AG04450 (cell line): ENCODE measurements at regions not wholly inside any gene's neighbourhood (a gene's known extent, or its start where the extent isn't known, plus 50 kb on each side); places are given as distances from the start of the nearest gene placed in this dataset.

Experiments
- CTCF ChIA-PET: fragments of 300-600, 350-600 bp; formaldehyde crosslinking; extraction: SDS; loops from one replicate; lab custom pipeline; 2022; ENCODE audit warnings: antibody characterized with exemption, inconsistent platforms; lab: Charles Lee
- POLR2A ChIA-PET: fragments of 350-600 bp; formaldehyde crosslinking; extraction: SDS; loops from one replicate; lab custom pipeline; 2021; ENCODE audit warnings: antibody characterized with exemption, inconsistent platforms; lab: Yijun Ruan, JAX
- DNase-seq: peaks from one replicate; pipeline ENCODE4 v3.0.0-alpha.2; 2011; ENCODE audit warnings: low read depth, low spot score
- H3K27ac ChIP-seq: one replicate; pipeline ENCODE4 v1.5.1; 2012; ENCODE audit warnings: low read depth, low read length, control low read depth
- H3K27me3 ChIP-seq: one replicate; pipeline ENCODE4 v1.6.0; 2012; ENCODE audit warnings: low read length; ENCODE audit not compliant: control insufficient read depth, insufficient read depth
- H3K4me3 ChIP-seq: 2 replicates; pipeline ENCODE4 v1.5.1; 2011; ENCODE audit warnings: mild to moderate bottlenecking, low read depth, low read length, control low read depth
- H3K9me3 ChIP-seq: 2 replicates; pipeline ENCODE4 v1.5.1; 2012; ENCODE audit warnings: low read length; ENCODE audit not compliant: control insufficient read depth, insufficient read depth
- TF ChIP-seq, protein P1 (sequence below): IDR thresholded peaks from 2 replicates; pipeline ENCODE4 v1.5.1; 2011; ENCODE audit warnings: low read depth, low read length, control low read depth, inconsistent platforms

DNA sequence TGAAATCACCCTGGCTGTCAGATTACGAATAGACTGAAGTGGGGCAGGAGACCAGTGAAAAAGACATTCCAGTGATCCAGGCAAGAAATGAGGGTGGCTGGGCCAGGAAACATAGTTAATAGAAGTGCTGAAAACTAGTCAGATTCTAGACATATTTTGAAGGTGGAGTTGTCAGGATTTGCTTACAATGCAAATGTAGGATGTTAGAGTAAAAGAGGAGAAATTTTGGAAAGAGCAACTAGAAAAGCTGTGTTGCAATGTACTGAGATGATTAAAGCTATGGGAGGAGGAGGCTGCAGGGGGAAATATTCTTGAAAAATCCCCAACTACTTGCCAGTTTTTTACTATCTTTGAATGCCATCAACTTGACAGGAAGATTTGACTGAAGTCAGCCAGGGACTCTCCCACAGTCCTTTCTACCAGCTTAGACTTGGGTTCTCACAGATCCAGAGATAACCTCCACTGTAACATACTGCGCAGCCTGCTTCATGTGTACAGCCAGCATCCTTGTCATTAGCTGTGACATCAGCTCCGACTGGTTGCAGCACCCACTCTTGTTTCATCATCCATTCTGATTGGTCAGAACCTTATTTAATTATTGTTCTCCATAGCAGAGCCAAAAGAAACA lies 109.7 kb downstream of the TSEN15 start:
- POLR2A ChIA-PET = no interaction called here
- no peak overlapping the region for H3K27ac ChIP-seq
- CTCF ChIA-PET = no interaction called here
- TF ChIP-seq, protein P1, sequence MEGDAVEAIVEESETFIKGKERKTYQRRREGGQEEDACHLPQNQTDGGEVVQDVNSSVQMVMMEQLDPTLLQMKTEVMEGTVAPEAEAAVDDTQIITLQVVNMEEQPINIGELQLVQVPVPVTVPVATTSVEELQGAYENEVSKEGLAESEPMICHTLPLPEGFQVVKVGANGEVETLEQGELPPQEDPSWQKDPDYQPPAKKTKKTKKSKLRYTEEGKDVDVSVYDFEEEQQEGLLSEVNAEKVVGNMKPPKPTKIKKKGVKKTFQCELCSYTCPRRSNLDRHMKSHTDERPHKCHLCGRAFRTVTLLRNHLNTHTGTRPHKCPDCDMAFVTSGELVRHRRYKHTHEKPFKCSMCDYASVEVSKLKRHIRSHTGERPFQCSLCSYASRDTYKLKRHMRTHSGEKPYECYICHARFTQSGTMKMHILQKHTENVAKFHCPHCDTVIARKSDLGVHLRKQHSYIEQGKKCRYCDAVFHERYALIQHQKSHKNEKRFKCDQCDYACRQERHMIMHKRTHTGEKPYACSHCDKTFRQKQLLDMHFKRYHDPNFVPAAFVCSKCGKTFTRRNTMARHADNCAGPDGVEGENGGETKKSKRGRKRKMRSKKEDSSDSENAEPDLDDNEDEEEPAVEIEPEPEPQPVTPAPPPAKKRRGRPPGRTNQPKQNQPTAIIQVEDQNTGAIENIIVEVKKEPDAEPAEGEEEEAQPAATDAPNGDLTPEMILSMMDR = no peak
- no peak for DNase-seq
- H3K4me3 ChIP-seq = no peak overlapping the region
- H3K9me3 ChIP-seq = peaks cover 6% of the 10 kb centered on the region
- no peaks in the 10 kb centered on the region for H3K27me3 ChIP-seq

DNA sequence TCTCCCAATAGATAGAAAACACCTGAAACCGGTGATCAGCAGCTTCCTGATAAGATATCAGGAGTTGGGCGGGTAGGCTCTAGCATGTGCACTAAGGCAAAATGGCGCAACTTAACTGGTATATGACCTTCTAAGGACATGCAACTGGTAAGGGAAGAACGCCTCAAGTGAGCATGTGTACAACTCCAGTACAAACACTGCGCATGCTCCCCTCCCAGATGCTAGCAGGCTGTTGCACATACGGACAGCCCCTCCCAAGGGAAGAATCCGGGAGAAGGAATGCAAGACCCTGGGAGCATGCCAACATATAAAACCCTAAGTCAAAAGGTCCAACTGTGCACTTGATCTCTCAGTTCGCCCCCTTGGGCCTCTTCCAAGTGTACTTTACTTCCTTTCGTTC lies 110.8 kb downstream of the TSEN15 start:
- H3K27ac ChIP-seq = no peak overlapping the region
- TF ChIP-seq, protein P1 = no peak
- no peaks in the 10 kb centered on the region for H3K27me3 ChIP-seq
- no peak overlapping the region for H3K4me3 ChIP-seq
- DNase-seq = no peak
- H3K9me3 ChIP-seq = peaks cover 6% of the 10 kb centered on the region
- ChIA-PET POLR2A (no interaction called here), CTCF (no interaction called here)

DNA sequence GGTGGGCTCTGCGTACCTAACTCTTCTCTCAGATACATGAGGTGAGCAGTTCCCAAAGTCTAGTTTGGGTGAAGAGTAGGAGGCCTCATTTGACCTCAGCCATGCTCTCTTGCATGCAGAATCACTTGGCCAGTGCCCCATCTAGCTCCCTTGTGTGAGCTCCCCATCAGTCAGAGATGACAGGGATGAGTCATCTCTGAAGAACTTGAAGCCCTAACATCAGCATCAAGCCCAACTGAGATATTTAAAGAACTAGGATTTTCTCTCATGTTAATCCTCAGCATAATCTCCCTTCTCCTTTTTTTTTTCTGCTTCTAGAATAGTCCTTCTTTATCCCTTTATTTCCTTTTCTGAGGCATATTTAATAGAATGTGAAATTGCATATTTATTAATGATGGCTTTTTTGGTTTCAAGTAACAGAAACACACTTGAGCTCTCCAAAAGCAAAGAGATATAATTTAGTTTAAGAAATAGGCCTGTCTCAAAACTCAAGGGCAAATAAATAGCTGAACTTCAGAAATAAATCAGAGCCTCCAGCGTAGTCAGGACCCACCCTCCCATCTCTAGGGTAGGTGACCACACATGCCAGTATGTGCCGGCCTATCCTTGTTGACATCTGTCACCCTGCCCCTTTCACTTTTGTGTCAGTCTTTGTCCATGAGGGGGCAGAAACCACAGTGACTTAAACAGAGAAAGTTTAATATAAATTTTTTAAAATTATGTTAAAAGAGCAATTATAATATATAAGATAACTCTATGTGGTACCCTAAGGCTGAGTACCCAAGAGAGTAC lies 112.3 kb downstream of the TSEN15 start:
- POLR2A ChIA-PET = interaction anchor here (0.6 to 0.7 kb wide), 2 partner anchors 42 to 45 kb away, joined by 3 to 4 read pairs; no protein-coding TSS in a partner anchor
- H3K27me3 ChIP-seq = no peaks in the 10 kb centered on the region
- CTCF ChIA-PET = interaction anchor here (1.2 to 1.4 kb wide), 2 partner anchors 10 to 500 kb away, joined by 3 to 4 read pairs; no protein-coding TSS in a partner anchor
- DNase-seq = peak; percentile 47
- TF ChIP-seq, protein P1 = no peak
- no peak overlapping the region for H3K4me3 ChIP-seq
- H3K27ac ChIP-seq = no peak overlapping the region
- H3K9me3 ChIP-seq = peaks cover 6% of the 10 kb centered on the region

DNA sequence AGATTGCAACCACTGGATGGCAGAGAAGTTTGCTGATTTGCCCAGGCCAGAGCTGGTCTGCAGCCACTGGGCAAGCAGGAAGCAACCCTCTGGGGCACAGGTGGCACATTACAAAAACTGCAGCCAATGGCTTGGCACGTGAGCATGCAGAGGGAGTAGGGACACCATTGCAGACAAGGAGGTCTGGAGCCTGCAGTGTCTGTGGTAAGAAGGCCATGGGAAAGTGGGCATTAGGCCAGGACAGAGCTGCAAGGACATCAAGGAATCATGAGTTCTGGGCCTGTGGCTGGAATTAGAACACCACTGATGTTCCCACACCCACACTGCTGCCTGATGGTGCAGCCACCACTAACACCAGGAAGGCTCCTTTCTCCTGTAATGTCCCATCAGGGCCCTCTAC lies 113.0 kb downstream of the TSEN15 start:
- ChIA-PET POLR2A (interaction anchor here (0.7 kb wide), 1 partner anchor 46 kb away, joined by 3 read pairs; no protein-coding TSS in a partner anchor), CTCF (interaction anchor here (1.4 kb wide), 1 partner anchor 499 kb away, joined by 4 read pairs; no protein-coding TSS in a partner anchor)
- DNase-seq = no peak
- Histone ChIP-seq H3K27ac (no peak overlapping the region), H3K4me3 (no peak overlapping the region), H3K9me3 (peaks cover 6% of the 10 kb centered on the region), H3K27me3 (no peaks in the 10 kb centered on the region)
- TF ChIP-seq, protein P1 = no peak

DNA sequence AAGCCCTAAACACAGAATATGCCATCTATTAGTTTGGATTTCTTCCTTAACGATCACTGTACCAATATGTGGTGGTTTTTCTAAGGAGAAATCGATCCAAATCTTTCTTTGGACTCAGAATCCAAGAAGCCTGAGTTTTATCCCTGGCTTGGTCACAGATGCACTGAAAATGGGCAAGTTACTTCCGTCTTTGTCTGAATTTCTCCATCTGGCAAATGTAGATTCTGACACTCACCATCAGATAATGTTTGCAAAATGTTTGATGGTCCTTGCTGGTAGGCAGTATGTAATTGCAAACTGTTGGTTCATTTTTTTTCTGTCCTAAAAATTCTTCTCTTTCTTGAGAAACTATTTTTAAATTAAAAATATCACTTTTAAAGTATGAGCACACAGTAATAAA lies 115.0 kb downstream of the TSEN15 start:
- DNase-seq = no peak
- Histone ChIP-seq H3K27me3 (no peaks in the 10 kb centered on the region), H3K9me3 (peaks cover 6% of the 10 kb centered on the region), H3K4me3 (no peak overlapping the region), H3K27ac (no peak overlapping the region)
- ChIA-PET CTCF (interaction anchor here (0.6 kb wide), 1 partner anchor 535 kb away, joined by 7 read pairs; no protein-coding TSS in a partner anchor), POLR2A (no interaction called here)
- TF ChIP-seq, protein P1 = no peak
